LNCAP (cell line): ENCODE measurements at regions not wholly inside any gene's neighbourhood (a gene's known extent, or its start where the extent isn't known, plus 50 kb on each side); places are given as distances from the start of the nearest gene placed in this dataset.

Experiments used
- CTCF ChIP-seq: fragments of 450-650 bp; IDR thresholded peaks from 2 replicates; pipeline ENCODE4 v1.5.1; 2017; ENCODE audit warnings: mild to moderate bottlenecking

GRCh38 chr2:8538531-8538930 lies 143.3 kb upstream of the ID2 start:
- no peak for TF ChIP-seq CTCF

- TF ChIP-seq CTCF, result no peak
Measured at GRCh38 chr2:8538931-8539621, 142.8 kb upstream of the ID2 start.

GRCh38 chr2:8539743-8540551 lies 141.9 kb upstream of the ID2 start:
- peak; percentile 48 for TF ChIP-seq CTCF

GRCh38 chr2:8540552-8541055 lies 141.3 kb upstream of the ID2 start:
- no peak for TF ChIP-seq CTCF

- TF ChIP-seq CTCF, result no peak
Measured at GRCh38 chr2:8541223-8541622, 140.6 kb upstream of the ID2 start.

GRCh38 chr2:8541636-8542035 lies 140.2 kb upstream of the ID2 start:
- TF ChIP-seq CTCF, result no peak

GRCh38 chr2:8542381-8543059 lies 139.3 kb upstream of the ID2 start:
- TF ChIP-seq CTCF, result no peak
